ENCODE measurements at regions not wholly inside any gene's neighbourhood (a gene's known extent, or its start where the extent isn't known, plus 50 kb on each side); places are given as distances from the start of the nearest gene placed in this dataset.
"Not testable (repeated sequence)": the region's sequence is repeated elsewhere in the genome, so short reads cannot be mapped to it uniquely, and the experiment has no call there.

DNA sequence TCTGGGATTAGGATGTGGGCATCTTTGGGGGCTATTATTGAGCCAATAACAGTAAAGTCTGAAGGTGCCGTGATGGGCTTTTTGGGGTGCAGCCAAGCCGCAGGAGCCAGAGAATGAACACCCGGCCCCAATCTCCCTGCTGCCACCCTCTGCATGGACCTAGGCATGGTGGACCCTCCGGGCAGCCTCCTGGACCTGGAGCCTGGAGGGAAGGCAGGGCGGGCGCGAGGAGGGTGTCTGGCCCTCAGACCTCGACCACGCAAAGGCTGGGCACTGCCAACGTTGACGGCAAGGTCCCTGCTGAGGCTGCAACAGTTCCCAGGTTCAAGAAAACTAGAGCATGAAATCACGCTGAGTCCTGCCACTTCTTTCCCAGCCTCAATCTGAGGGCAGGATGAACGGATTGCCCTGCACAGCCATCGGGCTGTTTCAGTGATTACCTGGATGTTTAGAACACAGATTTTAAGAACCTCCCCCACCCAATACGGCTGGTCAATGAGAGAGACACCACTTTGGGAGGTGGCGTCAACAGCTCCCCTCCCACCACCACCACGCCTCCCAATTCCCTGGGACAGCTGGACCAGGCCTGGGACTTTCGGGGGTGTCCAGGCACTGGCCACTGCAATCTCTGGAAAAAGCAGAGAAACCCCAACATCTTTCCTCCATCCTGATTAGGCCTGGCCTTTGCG is 147.4 kb downstream of the NPIPB11 start:
- DNase-seq = not testable (repeated sequence)

DNA sequence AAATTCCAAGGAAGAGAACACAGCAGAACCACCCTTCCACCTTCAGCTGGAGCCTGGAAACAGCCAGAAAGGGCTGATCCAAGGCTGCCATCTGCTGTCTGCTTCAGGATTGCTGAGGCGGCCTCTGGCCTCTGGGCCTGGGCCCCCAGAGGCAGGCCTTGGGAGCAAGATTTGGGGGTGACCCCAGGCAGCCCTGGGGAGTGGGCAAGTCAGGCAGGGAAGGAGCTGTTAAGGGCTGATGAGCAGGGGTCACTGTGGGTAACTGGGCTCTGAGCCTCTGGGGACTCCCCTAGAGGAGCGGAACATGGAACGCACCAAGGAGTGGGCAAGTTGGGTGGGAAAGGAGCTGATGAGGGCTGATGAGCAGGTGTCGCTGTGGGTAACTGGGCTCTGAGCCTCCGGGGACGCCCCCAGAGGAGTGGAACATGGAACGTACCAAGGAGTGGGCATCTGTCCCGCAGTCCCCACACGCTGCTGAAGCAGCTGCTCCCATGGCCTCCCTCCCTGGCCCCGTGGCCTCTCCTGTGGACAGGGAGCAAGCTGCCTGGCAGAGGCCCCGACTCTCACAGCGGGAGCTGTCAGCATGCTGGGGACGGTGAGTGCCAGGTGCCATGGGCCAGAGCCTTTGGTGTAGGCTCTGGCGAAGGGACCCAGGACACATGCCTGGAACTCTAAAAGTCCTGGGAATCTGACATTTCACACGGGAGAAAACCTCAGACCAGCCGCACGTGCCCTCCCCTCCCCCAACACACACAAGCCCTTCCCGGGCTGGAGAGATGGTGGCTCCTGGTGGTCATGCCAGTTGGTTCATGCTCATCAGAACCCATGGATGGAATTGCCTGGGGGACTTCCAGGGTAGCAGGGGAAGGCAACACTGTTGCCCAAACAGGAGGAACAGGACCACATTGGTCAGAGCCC is 148.8 kb downstream of the NPIPB11 start:
- not testable (repeated sequence) for DNase-seq

DNA sequence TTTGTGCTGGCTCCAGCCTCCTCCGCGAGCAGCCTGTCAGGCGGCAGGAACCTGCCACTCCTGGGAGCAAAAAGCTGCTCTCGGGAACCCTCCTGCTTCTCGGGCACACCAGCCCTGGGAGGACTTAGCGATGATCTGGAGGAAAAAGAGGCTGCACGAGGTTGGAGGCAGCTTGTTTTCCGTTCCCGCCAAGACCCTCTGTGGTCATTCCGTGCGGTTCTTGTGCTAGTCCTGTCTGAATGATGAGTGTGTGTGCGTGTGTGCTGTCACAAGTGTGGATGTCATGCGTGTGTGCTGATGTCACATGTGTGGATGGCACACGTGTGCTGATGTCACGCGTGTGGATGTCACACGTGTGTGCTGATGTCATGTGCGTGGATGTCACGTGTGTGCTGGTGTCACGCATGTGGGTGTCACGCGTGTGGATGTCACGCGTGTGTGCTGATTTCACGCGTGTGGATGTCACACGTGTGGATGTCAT is 150.0 kb downstream of the NPIPB11 start:
- DNase-seq = no peak

DNA sequence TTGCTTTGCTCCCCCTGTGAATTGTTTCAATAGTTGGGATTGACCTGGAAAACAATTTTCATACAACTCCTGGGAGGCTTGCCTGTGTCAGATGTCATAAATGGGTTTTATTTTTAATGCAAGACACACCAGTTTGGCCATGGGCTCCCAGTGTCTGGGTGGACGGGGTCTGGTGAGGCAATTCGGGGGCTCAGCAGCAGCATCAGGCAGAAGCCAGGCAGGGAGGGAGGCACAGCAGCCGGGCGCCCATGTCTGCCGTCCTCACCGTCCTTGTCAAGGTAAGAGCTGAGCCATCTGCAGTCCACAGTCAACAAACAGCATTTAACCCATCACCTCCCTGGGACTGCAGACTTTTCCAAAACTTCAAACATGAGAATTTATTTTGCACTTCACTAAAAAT is 150.6 kb downstream of the NPIPB11 start:
- not testable (repeated sequence) for DNase-seq

DNA sequence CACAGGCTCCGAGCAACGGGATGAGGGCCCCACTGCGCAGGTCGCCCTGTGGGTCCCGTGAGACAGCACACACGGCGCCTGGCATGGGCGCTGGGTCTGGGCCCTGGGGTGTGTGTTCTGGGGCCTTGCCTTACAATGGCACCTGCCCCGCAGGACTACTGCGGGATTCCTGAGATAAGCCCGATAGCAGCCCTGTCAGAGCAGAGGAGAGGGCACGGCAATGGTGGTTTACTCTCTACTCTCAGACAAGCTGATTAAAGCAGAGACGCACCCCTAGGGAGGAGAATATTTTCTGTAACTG is 151.1 kb downstream of the NPIPB11 start:
- DNase-seq = not testable (repeated sequence)

DNA sequence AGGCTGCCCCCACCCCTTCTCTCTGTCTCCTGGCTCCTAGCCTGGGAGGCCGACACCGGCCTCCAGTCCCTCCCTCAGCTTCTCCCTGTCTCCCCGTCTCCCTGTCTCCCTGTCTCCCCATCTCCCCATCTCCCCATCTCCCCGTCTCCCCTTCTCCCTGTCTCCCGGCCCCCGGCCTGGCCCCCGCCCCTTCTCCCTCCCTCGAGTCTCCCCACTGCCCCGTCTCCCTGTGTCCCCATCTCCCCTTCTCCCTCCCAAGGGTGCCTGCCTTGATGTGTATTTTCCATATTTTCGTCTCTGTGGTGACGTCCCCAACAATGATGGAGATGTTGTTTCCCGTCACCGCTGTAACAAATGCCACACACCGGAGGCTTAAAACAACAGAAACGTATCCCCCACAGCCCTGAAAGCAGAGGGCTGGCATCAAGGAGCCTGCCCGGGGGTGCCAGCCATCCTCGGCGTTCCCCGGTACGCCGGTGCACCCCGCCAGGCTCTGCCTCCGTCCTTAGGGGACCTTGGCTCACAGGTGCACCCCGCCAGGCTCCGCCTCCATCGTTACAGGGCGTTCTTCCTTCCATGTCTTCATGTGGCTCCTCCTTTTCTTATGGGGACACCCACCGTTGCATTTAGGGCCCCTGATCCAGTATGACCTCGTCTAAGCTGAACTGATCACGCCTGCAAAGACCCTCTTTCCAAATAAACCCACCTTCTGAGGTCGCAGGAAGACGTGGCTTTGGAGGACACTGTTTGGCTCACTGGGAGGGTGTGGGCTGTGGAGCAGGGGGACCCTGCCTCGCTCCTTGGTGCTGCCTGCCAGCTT is 151.6 kb downstream of the NPIPB11 start:
- no peak for DNase-seq

DNA sequence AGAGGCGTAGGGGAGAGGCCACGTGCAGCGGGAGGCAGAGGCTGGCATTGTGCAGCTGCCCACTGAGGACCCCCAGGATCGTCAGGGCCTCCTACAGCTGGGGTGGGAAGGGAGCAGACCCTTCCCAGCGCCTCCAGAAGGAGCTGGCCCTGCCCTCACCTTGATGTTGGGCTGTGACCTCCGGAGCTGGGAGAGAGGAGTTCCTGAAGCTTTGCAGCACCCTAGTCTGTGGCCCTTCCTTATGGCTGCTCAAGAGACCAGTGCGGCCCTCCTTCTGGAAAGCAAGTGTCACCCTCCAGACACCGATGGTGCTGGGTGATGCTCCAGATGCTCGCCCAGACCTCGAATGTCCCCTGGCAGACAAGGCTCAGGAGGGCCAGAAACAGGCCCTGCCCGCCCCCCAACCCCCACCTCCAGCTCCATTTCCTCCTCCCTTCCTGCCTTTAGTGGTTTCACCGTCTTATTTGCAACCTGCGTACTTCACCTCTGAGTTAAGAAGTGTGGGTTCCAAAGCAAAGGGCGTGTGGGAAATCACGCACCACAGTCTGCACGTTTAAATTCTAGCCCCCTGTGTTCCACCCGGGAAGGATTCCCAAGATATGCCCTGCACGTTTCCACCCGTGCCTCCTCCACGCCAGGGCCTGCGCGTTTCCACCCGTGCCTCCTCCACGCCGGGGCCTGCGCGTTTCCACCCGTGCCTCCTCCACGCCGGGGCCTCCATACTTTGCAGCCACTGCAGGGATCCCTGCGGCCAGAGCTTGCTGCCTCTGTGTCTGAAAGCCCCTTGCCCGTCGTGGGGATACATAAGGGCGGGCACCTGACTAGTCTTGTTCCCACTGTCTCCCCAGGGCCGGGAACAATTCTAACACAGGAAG is 152.6 kb downstream of the NPIPB11 start:
- not testable (repeated sequence) for DNase-seq

DNA sequence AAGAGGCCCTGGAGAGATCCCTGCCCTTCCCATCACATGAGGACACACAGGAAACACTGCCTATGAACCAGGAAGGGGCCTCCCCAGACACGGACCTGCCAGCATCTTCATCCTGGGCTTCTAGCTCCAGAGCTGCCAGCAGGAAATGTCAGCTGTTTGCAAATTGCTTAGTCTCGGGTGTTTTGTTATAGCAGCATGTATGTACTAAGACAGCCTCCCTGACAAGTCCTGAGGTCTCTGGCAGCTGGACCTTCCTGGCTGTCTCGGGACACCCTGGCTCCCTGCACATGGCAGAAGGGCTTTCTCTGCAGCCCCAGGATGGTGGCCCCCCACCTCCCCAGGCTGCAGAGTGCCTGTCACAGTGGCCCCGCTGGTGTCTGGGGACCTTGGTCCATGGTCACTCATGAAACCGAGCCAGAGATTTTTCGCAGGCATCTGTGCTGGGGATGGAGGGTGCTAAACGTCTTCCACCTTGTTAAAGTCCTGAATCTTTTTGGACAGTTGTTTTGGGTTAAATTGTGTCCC is 153.4 kb downstream of the NPIPB11 start:
- DNase-seq = not testable (repeated sequence)

DNA sequence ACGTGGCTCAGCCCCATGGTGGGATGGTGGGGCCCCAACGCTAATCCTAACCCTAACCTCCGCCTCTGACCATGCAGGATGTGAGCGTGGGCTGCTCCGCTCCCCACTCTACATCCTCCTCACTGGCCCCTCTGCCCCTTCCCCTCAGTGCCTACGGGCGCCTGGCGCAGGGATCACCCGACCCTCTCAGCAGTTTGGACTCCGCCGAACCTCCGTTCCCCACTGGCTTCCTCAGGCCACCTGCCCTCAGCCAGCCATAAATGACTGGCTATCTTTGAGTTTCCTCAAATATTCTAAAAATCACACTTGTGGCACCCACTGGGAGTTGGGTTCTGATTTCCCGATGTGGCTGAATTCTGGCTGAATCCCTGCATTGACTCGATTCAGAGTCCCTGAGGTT is 154.2 kb downstream of the NPIPB11 start:
- DNase-seq = not testable (repeated sequence)

DNA sequence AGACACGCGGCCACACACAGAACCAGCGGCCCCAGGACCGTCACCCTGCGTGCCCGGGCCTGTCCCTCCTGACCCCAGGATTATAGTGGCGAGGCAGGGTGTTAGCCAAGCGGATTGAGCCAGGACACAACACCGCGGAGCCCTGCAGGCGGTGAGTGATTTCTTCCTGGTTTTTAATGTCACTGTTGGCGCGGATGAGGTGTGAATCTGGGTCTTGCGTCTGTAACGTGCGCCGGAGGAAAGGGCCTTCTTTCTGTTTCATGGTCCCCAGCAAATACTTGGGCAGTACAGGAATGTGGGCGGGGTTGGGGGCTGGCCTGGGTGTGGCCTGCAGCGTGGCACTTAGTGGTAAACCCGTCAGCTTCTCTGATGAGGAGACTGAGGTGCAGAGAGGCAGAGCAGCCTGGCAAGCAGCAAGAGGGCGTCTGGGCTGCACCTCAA is 154.9 kb downstream of the NPIPB11 start:
- not testable (repeated sequence) for DNase-seq

DNA sequence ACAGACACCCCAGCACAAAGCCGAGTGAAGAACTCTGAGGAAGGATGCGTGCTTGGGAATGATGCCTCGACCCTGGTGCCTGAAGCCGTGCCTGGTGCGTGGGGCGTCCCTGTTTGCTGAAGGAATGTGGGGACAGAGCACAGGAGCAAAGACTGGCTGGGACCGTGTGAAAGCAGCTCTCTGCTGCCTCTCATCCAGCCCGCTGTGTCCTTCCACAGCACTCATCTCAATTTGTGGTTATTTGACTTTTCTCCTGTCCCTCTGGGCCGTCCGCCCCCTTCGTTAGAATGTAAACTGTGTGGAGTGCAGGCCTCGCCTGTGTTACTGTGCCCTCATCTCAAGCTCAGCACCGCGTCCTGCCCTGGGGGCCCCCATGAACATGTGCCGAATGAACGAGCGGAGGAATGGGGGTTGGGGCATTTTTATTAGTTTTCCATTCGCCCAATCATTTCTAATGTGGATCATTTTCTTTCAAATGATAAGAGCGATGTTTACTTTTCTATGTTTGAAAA is 155.5 kb downstream of the NPIPB11 start:
- DNase-seq = not testable (repeated sequence)

DNA sequence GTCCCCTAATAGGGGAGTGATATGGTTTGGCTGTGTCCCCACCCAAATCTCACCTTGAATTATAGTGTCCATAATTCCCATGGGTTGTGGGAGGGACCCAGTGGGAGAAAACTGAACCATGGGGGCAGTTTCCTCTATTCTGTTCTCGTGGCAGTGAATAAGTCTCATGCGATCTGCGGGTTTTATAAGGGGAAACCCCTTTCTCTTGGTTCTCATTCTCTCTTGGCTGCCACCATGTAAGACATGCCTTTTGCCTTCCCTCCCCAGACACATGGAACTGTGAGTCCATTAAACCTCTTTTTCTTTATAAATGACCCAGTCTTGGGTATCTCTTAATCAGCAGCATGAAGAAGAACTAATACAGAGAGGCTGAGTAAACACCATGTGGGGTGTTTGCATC is 156.0 kb downstream of the NPIPB11 start:
- DNase-seq = not testable (repeated sequence)

DNA sequence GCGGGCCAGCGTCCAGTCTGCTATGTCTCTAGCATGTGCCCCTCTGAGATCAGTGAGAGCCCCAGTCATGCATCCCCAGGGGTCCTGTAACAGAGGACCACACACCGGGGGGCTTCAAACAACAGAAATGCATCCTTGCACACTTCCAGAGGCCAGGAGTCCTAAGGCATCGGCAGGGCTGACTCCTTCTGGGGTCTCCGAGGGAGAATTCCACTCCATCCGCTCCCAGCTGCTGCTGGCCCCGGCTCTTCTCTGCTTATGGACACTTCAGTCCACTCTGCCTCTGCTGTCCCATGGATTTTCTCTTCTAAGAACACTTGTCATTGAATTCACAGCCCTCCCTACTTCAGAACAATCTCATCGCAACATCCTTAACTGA is 157.6 kb downstream of the NPIPB11 start:
- not testable (repeated sequence) for DNase-seq

DNA sequence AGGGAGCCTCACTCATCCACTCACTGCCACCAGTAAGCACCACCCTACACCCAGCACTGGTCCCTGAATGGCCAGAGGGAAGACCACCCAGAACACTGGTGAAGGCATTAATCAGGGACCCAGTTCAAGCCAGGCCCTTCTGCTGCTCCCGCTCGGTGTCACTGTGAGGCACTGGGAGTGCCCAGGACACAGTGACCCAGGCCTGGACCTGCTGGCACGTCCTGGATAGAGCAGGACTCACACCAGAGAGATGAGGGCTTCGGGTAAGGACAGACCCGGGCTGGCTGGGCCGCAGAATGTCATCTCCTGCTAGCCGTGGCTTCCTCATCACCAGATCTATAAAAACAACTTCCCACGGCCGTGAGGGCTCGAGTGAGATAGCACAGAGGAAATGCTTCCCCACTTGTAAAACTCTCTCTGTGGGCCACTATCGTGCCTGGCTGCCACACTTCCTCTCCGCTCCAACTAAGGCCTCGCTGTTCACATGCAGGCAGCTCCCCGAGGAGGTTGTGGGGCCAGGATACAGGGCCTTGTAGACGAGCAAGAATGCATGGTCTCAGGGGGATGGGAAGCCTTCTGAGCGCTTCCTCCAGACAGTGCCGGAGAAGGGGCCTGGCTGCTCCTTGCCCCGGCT is 158.1 kb downstream of the NPIPB11 start:
- DNase-seq = not testable (repeated sequence)

DNA sequence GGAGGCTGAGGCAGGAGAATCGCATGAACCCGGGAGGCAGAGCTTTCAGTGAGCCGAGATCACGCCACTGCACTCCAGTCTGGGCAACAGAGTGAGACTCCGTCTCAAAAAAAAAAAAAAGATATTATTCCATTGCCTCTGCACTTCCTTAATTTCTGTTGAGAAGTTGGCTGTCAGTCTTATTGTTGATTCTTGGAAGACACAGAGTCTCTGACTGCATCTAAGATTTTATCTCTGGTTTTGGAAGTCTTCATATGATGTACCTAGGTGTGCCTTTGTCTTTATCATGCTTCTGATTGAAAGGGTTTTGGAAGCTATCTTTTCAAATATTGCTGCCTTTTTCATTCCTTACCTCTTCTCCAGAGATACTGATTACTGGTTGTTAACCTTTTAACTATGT is 160.4 kb downstream of the NPIPB11 start:
- DNase-seq = not testable (repeated sequence)

DNA sequence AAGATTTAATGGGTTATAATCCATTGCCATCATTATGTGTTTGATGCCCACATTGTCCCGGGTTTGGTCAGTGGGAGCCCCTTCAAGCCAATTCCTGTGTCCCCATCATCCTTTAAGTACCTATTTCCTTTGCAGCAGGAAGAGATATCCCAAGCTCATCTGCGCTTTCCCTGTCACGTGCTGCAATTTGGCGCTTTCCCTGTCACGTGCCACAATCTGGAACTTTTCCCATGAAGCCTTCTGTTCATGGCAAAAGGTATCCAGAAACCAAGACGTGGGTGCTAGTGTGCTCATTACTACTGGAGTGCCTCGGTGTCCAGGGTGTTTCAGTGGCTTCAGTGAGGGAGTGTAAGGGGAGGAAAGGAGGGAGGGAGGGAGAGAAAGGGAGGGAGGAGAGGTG is 168.5 kb downstream of the NPIPB11 start:
- DNase-seq = no peak

DNA sequence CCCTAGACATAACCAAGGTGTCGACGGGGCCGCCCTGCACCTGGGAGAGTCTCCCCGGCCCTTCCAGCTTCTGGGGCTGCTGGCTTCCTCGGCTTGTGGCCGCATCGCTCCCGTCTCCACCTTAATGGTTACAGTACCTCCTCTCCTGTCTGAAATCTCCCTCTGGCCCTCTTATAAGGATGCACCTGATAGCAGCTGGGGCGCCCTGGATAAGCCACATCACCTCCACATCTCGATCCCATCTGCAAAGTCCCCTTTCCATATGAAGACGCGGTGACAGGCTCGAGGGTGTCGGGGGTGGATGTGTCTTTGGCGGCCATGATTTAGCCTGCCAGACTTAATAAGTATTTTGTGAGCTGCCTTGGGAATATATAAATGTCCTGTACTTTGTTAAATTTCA is 169.0 kb downstream of the NPIPB11 start:
- not testable (repeated sequence) for DNase-seq

DNA sequence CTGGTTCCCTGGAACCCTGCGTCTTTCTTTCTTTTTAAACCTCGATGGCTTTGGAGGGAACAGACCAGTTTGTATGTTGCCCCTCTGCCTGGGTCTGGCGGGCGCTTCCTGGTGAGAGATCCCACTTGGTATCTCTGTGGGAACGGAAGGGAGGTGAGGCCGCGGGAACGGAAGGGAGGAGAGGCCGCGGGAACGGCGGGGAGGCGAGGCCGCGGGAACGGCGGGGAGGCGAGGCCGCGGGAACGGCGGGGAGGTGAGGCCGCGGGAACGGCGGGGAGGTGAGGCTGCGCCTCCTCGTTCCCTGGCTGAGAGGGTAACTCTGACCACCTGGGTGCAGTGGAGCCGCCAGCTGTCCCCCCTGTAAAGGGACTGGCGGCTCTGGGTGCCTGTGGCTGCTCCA is 169.5 kb downstream of the NPIPB11 start:
- not testable (repeated sequence) for DNase-seq

DNA sequence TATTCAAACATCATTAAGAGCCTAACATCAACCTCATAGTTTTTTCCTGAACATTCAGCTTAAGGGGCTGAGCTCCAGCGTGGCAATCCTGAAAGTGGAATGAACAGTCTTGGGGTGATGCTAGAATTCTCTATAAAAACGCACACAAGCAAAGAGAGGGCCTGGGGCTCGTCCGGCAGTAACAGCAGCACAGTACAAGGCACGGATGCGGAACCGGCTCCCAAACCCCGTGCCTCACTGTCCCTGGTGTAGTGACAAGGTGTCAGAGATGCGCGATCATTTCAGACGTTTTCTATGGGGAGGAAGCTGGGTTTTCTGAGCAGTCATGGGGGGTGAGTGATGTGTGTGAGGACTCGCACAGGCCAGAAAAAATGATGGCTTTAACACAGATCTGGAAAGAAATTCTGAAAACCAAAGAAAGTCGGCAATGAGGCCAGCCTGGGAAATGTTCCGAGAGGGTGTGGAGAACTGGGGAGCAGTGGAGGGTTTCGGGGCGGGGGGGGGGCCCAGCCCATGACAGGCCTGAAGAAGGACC is 170.6 kb downstream of the NPIPB11 start:
- not testable (repeated sequence) for DNase-seq

DNA sequence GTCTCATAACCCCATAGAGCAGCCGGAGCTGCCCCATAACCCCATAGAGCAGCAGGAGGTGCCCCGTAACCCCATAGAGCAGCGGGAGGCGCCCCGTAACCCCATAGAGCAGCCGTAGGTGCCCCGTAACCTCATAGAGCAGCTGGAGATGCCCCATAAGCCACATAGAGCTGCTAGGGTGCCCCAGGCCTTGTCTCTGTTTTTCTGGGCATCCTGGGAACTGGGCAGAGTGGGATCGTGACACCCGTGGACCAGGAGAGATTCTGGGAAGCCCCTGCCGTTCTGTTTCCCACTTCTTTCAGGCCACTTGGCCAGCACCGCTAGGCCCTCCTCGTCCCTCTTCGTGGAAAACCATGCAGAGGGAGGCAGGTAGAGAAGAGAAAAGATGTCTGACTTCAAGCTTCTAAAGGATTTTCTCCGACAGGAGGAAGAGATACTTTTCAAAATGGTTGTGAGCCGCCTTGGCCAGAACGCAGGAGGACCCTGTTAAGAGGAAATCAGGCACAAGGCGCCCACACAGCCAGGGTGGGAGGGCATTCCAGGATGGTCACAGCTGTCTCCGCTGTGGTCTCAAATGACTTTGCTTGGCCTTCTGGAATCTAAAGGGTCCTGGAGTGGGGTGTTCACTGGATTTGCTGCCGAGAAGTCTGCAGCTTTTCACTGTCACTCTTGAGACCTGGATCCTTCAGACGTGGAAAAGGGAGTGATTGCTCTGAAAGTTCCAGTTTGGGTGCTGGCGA is 171.8 kb downstream of the NPIPB11 start:
- DNase-seq = not testable (repeated sequence)

All from NCI-H1436 (cell line).